WI38 (cell line): ENCODE measurements at regions not wholly inside any gene's neighbourhood (a gene's known extent, or its start where the extent isn't known, plus 50 kb on each side); places are given as distances from the start of the nearest gene placed in this dataset.

Experiments
- H3K4me3 ChIP-seq: 2 replicates; pipeline ENCODE4 v1.5.1; 2011; ENCODE audit warnings: low read depth, mild to moderate bottlenecking, control low read depth, low read length
- TF ChIP-seq, protein P1 (sequence below): IDR thresholded peaks from 2 replicates; pipeline ENCODE4 v1.5.1; 2012; ENCODE audit warnings: low read depth, mild to moderate bottlenecking, control low read depth, low read length

DNA sequence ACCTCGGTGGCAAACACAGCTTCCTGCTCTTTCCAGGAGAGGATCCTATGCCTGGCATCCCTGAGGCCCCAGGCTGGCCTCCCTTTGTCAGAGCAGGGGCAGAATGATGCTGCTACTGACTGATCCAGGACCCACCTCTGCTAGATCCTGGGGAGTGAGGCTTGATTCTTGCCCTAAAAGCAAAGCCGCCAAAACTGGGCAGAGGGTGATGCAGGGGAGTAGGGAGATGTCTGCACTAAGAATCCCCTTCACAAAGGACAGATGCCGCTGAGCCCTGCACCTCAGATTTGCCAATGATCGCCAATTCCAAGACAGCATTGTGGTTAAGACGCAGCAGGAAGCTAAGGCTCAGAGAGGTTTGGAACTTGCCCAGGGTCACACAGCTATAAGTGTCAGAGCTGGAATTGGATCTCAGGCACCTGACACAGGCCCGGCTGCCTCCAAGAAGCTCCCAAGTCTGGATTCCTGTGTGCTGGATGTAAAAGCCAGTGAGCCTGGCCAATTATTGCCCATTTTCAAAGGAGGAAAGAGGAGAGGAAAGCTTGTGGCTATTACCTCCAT is 60.7 kb upstream of the TNRC6C start:
- TF ChIP-seq, protein P1, sequence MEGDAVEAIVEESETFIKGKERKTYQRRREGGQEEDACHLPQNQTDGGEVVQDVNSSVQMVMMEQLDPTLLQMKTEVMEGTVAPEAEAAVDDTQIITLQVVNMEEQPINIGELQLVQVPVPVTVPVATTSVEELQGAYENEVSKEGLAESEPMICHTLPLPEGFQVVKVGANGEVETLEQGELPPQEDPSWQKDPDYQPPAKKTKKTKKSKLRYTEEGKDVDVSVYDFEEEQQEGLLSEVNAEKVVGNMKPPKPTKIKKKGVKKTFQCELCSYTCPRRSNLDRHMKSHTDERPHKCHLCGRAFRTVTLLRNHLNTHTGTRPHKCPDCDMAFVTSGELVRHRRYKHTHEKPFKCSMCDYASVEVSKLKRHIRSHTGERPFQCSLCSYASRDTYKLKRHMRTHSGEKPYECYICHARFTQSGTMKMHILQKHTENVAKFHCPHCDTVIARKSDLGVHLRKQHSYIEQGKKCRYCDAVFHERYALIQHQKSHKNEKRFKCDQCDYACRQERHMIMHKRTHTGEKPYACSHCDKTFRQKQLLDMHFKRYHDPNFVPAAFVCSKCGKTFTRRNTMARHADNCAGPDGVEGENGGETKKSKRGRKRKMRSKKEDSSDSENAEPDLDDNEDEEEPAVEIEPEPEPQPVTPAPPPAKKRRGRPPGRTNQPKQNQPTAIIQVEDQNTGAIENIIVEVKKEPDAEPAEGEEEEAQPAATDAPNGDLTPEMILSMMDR: no peak
- no peak overlapping the region for H3K4me3 ChIP-seq

DNA sequence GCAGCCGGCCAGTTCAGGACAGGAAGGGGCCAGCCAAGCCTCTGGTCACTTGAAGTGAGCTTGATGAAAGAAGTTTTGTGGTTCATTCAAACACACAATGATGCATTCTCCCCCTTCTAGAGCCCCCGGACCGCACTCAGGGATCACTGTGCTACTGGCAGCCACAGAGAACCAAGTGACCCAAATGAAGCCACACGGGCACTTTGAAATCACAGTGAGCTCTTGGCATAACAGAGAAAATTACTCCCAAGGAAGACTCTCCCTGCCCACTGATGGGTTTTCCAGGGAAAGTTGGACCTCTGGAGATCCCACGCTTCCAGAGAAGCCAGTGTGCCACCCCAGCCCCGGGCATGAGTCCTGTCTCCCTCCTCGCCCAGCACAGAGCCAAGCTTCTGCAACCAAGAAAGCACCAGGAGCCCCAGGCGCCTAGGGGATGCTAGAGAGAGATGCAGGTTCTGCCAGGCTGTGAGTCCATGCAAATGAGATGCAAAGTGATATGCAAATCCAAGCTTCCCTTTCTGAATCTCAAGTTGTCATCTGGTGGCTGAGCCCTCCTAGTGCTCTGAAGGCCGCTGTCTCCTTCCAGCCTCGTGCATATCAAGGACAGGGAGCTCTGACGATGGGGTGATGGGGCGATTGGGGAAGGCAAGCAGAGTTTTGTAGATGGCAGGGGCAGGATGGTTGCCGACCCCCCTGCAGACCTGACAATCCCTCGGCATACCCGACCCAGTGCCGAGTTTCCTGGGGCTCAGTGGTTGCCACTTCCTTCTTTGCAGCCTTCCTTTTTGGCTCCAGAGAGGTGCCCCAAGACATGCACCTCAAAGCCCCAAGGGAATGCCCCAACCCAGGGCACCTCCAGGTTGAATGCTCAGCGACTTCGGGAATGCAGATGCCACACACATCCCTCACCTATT is 59.7 kb upstream of the TNRC6C start:
- no peak overlapping the region for H3K4me3 ChIP-seq
- TF ChIP-seq, protein P1: no peak

DNA sequence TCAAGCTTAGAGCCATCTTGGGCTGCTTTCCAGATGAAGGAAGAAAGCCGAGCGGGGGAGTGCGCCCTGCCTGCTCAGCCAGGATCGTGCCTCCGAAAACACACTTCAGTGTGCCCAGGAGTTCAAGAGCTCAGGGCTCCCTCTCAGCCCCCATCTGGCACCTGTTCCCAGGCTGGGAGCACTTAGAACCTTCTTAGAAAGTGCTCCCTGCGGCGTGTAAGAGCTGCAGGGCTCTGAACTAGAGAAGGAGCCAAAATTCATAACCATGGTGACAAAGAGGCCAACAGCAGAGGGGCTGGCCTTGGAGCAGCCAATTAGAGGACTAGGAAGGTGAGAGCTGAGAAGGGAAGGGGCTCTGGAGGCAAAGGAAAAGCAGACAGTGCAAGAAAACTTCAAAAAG is 59.0 kb upstream of the TNRC6C start:
- TF ChIP-seq, protein P1: no peak
- no peak overlapping the region for H3K4me3 ChIP-seq

DNA sequence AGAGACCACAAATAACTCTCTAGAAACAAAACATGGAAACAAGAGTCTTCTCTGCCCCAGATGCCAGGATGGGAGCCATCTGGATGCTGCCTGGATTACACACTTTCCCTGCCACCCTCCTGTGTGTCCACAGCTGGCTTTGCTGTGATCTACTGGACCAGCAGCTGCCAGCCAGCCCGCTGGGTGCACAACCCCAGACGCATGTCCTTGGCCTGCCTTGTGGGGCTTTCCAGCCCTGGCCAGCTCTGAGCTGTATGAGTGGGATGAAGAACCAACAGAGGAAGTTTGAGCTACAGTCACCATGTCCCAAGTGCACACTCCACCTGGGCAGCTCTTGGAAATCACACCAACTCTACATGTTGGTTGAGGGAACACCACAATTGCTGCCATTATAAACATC is 57.0 kb upstream of the TNRC6C start:
- H3K4me3 ChIP-seq: no peak overlapping the region
- TF ChIP-seq, protein P1: no peak

DNA sequence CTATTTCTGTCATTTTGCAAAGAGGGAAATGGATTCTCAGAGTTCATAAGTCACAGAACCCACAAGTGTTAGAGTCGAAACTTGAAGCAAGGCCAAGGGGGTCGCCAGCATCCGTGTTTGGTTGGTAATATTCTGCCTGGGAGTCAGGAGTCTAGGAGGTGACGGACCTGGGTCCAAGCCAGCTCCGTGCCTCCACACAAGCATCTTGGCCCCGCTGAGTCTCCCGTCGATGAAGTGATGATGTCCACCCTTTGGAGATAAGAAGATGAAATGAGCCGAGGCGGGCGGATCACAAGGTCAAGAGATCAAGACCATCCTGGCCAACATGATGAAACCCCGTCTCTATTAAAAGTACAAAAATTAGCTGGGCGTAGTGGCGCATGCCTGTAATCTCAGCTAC is 53.2 kb upstream of the TNRC6C start:
- H3K4me3 ChIP-seq: no peak overlapping the region
- TF ChIP-seq, protein P1: no peak

DNA sequence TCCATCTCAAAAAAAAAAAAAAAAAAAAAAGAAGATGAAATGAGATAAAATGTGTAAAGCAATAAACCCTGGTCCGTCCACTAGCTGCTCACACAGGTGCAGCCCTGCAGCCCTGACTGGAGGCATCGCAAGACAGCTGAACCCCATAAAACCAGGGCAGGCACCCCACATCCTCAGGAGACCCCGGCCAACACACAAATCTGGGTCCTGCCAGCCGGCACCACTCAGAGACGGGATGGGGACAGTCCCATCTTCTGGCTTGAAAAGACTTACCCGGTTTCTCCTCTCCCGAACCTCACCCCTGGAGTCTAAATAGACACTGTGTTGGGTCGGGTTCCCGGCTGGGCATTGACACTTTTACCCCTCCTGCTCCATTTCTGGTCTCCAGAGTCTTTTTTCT is 52.7 kb upstream of the TNRC6C start:
- TF ChIP-seq, protein P1: no peak
- H3K4me3 ChIP-seq: no peak overlapping the region

DNA sequence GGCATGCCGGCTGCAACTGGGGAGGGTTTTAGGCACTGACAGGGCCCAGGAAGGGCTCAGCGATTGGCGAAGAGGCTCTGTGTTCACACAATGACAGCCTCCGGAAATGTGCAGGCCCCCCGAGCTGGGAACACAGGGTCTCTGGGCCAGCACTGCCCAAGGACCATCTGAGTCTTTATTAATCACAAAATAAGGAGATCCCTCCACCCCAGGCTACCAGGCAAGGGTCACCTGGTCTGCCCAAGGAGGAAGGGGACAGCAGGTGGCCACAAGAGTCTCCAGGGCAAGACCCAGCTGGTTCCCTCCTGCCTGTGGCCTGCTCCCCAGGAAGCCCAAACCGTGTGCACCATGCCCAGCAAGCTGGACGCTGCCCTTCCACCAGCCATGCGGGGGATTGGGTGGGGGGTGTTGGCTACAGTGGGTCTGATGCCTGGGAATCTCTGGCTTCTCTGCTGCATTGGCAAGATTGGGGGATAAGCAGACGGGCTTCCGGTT is 52.1 kb upstream of the TNRC6C start:
- H3K4me3 ChIP-seq: no peak overlapping the region
- TF ChIP-seq, protein P1: no peak
